TTC549 (cell line): ENCODE measurements at regions not wholly inside any gene's neighbourhood (a gene's known extent, or its start where the extent isn't known, plus 50 kb on each side); places are given as distances from the start of the nearest gene placed in this dataset.
A peak's percentile ranks its signal among the peaks of the same experiment; 100 is the strongest.
"Not testable (repeated sequence)": the region's sequence is repeated elsewhere in the genome, so short reads cannot be mapped to it uniquely, and the experiment has no call there.

Source experiments
- FAIRE-seq: peaks from 2 replicates; lab custom pipeline; 2012; peaks lifted over from hg19 to GRCh38; lab: Jason Lieb, UNC

DNA sequence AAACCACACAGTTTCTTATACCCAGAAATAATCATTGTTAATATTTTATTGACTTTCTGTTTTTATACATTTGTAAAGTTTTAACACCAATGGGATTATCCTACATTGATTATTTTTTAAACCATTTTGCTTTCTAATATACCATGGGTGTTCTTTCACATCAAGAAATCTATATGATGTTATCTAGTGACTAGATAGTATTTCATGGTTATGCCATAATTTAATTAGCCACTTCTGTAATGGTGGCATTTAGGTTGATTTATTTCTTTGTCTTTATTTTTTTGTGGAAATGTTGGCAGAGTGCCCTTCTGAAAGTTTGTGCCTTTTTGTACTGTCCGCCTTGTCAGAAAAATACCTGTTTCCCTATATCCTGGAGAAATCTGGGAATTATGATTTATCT, 193.3 kb downstream of the CEP135 start:
- FAIRE-seq: peak; percentile 20

DNA sequence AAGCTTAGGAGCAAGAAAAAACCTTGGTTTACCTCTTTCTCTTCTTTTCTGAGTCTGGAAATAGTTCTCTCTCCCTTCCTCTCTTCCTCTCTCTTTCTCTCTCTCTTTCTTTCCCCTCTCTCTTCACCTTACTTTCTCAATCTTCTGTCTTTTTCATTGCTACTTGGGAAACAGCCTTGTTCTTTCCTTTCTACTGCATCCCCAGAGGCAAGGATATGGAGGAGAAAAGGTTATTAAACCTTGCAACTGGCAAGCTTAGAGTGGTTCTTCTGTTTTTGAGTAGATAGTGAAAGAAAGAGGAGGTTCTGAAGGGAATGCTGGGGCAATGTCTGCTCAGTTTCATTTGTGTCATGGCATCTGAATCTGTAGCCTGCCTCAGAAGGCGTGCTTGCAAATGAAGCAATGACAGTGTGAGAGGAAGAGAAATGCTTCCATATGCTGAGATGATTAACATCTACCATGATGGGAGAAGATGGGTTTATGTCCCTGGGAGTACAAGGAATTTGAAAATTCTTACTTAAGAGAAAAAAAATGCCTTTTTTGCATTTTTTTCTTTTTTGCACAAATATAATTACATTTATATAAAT, 190.6 kb downstream of the CEP135 start:
- no peak for FAIRE-seq

DNA sequence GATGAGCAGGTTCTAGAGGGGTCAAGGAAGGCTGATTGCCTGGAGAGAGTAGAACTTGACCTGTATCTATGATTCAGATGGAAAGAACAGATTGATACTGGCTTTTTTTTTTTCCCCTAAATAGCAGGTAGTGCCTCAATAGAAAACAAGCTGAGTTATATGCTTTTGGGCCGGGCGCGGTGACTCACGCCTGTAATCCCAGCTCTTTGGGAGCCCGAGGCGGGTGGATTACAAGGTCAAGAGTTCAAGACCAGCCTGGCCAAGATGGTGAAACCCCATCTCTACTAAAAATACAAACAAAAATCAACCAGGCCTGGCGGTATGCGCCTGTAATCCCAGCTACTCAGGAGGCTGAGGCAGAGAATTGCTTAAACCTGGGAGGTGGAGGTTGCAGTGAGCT, 186.1 kb downstream of the CEP135 start:
- FAIRE-seq: not testable (repeated sequence)

DNA sequence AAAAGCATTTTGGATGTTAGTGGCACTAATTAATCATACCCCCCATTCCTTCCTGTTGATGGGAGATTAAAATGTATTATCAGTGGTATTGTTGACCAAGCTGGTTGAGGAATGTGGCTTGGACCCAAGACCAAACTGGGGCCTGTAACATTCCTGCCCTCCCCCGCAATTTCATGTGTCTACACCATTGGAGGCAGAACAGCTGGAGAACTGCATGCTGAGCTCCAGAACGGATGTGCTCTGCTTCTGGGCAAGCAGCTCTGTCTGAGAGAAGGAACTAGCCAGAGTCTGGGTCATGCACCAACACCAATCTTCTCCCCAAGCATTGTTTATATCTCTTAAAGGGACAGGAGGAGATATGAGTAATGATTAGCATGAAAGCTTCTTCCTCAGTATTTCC, 185.5 kb downstream of the CEP135 start:
- no peak for FAIRE-seq

DNA sequence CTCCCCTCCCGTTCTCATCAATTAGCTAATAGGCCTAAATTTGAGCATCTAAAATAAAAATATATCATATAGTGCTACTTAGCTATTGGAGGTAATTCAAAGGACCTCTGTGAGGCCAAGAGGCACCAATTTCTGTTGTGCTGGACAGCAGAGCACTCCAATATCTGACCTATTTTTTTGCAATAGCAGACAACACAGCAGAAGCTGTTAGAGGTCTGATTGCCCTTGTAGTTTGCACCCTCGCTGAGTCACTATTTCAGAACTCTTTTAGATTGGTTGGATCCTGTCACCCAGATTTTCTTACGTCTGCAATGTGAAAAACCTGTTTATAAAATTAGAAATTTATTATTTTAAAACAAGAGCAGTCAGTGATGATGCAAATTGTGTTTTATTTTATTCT, 184.1 kb downstream of the CEP135 start:
- no peak for FAIRE-seq

DNA sequence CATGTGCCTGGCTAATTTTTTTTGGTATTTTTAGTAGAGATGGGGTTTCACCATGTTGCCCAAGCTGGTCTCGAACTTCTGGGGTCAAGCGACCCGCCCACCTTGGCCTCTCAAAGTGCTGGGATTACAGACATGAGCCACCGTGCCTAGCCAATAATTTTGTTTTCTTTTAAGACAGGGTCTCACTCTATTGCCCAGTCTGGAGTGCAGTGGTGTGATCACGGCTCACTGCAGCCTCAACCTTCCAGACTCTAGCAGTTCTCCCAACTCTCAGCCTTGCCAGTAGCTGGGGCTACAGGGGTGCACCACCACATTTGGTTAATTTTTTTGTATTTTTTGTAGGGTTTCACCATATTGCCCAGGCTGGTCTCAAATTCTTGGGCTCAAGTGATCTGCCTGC, 183.4 kb downstream of the CEP135 start:
- not testable (repeated sequence) for FAIRE-seq

DNA sequence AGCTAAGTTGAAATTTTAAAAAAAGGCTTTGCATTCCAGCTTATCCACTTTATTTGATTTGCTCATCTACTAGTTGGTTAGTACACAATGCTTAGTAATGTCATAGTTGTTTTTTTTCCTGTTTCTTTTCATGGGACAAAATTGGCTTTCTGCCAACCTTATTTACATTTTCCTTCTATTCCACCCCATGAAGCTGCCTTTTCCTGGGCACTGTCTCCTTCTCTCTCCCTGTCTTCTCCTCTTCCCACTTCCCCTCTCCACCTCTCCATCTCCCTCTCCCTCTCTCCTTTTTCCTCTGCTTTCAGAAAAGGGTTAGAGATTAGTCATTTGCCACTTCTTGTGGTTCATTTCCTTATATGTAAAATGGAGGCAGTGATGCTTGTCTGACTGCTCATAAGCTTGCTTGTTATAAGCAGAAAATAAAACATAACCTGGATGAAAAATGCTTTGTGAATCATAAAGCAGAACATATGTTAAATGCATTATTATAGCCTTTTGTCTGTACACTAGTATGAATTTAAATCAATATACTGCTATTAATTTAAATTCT, 181.9 kb downstream of the CEP135 start:
- FAIRE-seq: no peak

DNA sequence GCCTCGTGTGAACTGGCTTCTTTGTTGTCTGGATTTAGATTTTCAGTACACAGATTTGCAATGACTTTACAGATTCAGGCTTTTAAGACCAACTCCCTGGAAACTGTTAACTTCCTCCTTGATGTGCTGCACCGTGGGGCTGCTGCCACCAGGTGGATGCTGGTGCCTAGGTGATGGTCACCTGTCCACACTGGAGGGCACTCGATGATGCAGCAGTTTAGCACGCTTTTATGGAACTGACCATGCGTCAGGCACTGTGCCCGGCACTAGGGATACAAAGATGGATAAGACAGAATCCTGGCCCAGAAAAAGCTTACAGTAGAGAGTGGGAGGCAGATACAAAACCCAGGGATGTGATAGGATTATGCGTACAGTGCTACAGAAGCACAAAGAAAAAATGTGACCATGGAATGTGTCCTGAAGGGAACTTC, 180.7 kb downstream of the CEP135 start:
- no peak for FAIRE-seq

DNA sequence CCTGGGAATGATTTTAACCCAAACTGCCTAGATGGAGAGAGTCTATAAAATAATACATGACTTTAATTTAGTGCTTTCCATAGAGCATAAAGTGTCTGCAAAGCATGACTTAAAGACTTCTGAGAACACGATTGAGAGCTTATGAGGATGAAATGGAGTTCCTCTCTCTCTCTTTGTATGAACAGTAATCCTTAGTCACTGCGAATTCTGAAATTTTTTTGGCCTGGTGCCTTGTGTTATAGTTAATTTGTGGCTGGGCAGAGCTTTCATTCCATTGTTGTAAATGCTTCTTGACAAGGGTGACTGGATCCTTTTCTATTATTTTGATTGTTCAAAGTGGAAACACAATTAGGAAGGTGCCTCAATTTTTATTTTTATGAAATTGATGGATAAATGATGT, 179.5 kb downstream of the CEP135 start:
- FAIRE-seq: no peak

DNA sequence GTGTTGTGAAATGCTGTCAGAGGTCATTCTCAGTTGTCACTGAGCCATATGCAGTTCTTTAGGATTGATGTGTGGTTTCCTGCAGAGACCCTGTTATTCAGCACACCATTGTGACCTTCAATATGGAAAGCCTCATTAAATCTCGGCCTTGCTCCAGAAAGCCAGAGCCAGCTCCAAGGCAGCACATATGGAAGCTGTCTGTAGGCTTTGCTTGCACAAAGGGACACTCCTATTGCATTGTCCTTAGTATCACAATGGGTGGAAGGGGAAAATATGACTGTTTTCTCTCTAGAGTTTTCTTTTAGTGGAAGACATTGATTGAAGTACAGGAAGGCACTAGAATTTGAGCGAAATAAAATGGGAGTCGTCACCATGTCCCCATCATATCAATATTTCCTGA, 179.0 kb downstream of the CEP135 start:
- no peak for FAIRE-seq

DNA sequence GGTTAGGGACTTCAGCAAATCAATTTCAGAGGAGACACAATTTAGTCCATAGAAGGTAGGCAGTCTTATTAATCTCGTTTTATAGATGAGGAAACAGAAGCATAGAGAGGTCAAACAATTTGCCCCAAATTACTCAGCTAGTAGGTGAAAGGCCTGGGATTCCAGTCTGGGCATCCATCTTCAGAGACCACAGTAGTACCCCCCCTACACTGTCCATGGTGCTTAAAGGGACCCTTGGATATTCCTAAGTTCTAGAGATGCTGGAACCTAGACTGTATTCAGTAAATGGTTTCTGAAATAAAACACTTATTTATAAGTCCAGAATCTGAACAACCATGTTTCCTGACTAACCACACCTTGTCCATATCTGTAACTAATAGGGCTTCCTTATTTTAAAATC, 174.8 kb downstream of the CEP135 start:
- FAIRE-seq: no peak

DNA sequence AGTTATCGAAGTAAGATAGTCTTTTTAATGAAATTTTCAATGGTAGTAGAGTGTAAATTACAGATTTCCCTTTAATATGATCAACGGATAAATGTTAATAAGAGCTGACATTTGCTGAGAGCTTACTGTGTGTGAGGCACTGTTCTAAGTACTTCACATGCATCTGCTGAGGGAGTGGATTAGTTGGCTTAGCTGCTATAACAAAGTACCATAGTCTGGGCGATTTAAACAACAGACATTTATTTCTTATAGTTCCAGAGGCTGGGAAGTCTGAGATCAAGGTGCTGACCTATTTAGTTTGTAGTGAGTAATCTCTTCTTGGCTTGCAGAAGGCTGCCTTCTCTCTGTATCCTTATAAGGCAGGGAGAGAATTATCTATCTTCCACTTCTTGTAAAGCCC, 174.3 kb downstream of the CEP135 start:
- FAIRE-seq: no peak

DNA sequence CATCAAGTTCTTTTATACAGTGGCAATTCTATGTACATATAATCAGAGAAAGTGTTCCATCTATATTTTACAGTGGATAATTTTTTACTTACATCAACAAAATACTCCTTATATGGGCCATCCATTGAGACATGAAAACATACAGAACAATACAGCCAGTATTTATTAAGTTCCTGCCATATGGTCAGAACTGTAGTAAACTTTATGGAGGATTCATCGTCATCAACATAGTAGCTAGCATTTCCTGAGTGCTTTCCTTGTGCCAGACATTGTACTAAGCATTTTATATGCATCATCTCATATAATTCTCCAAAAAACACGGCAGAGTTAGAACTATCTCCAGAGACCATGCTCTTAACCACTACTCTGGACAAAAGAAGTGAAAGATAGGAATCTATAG, 170.1 kb downstream of the CEP135 start:
- FAIRE-seq: no peak

DNA sequence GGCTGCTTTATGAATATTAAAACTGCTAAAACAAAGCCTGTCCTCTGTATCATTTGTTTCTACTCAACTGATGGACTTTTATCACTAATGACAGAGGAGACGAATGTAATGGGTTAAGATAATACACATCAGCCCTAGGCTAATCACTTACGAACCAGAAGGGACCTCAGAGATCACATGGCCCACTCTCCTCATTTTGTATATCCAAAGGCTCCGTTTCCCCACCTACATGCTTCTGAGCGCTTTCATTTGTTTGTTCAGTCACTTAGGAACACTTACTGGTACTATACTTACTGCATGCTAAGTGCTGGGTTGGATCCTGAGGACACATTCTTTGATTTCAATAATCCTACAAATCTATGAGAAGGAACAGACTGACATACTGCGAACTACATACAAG, 169.3 kb downstream of the CEP135 start:
- FAIRE-seq: no peak

DNA sequence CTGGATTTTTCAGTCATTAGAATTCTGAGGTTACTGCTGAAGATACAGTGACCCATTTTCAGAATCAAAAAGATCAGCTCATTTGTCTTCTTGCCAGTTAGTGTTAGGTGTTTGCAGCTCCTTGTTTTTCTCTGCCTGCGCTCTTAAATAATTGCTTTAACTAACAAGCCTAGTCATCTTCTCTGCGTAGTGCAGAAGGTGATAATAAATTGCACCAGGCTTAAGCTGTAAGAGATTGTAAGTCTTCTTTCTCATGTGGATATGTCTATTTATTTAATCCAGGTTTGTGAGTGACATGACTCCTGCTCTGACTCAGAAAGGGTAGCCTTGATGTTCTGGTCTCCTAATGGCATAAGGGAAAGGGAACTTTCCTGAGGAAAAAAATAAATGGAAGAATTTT, 167.2 kb downstream of the CEP135 start:
- FAIRE-seq: no peak

DNA sequence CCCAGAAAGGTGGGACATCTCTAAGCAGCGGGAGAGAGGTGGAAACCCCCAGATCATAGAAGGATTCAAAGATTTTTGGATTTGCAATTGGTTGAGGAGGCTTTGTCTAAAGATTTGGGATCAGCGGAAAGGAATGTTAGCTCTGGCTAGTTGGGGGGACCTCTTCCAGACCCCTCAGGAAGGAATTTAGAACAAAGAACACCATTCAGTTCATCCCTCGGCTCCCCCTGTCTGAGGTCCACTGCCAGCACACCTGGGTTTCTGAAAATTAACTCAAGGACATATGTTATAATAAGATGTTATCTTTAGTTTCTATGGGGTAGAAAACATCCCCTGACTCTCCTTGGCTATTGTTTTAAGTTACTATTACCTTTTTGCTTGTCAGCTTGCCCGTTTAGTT, 163.6 kb downstream of the CEP135 start:
- no peak for FAIRE-seq

DNA sequence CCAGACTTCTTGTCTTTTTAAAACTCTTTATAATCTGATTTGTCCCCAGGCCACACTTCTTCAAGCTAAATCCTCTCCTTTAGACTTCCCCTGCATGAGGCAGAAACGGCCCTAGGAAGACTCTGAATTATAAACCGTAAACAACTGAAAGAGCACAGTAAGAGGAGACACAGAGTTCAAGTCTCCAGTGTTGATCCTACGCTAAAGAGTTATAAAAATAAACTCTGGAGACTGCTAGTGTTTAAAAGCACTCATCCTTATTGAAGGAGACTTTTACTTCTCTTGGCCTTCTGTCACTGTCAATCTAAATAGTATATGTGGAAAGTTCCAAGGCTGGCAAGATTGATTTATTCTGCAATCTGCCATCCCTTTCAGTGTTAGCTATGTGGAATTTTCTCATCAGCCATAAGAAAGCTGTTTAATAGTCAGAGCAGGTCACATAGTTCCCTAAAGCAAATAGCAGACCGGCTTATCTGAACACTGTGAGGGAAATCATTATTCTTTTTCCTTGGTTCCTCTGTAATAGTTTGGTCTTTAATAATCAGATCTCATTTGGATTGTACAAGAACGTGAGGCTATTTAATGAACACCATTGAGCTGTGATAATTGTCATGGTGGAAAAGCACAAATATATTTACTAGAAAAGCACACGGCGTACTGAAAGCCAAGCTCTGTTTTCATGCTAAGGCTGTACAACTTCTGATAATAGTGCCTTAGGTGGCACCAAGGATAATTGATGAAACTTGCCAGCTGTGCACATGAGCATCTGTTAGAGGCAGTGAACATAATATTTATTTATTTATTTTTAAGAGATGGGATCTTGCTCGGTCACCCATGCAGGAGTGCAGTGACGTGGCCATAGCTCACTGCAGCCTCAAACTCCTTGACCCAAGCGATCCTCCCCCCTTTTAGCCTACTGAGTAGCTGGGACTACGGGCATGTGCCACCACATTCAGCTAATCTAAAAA, 157.7 kb downstream of the CEP135 start:
- FAIRE-seq: no peak

DNA sequence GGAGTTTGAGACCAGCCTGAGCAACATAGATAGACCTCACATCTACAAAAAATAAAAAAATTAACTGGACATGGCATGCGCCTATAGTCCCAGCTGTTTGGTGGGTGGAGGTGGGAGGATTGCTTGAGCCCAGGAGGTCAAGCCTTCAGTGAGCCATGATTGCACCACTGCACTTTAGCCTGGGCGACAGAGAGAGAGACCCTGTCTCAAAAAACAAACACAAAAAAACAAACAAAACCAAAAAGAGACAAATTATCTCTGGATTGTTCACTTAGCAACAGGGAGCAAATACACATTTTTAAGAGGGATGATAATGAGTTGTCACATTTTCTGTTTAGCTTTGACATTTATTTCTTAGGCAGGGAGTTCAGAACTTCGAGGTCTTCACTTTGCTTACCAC, 155.4 kb downstream of the CEP135 start:
- no peak for FAIRE-seq

DNA sequence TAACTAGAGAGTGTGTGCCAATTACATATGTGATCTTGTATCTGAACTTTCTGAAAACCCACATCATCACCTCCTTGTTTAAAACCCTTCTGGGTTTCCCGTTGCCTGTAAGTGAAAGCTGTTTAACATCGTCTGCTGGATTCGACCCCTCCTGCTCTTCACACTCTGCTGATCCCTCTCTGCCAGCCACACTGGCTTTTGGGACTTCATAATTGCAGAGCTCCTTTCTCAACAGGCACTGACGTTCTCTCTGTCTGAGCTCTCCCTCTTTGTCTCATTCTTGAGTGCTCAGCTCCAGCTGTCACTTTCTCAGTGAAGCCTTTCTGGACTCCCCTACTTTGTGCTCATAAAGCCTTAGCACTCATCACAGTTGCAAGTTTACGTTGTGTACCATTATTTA, 153.9 kb downstream of the CEP135 start:
- FAIRE-seq: no peak

DNA sequence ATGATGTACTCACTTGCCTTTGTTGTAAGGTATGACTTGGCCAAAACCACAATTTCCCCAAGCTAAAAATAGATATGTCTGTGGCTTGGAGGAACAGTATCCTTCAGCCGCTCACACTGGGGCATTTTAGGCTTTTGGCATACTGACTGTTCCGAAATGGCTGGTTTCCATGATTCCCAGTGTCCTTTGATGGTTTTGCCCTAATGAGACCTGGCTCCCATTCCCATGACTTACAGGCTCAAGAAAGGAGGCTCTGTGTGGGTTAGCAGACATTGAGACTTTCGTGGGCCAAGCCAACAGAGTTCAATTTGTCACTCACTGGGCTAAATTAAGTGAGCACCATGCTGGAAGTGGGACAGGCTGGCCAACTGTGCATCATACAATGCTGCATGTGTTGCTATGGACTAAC, 150.6 kb downstream of the CEP135 start:
- FAIRE-seq: no peak

DNA sequence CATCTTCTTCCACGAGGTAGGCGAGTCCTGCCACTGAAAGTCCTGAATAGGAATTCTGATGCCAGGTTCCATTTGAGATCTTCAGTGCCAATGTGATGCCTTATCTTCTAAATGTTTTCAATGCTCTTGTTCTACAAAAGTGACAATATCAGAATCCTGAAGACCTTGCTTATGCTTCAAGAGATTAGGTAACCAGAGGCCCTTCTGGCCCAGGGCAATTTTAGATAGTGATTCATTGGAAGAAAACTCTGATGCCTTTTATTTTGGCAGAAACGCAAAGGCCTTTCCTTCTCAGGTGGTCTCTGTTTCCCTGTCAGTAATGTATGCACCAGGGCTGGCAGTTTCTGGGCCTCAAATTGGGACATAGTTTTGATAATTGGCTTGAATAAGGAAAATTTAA, 144.8 kb downstream of the CEP135 start:
- FAIRE-seq: no peak

DNA sequence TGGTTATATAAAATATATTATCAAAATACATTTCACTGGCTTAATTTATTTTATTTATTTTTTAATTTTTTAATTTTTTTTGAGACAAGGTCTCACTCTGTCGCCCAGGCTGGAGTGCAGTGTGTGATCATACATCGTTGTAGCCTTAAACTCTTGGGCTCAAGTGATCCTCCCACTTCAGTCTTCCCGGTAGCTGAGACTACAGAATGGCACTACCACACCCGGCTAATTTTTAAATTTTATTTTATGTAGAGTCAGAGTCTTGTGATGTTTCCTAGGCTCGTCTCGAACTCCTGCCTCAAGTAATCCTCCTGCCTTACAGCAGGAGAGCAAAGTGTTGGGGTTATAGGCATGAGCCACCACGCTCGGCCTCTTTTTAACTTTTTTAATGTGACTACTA, 143.8 kb downstream of the CEP135 start:
- no peak for FAIRE-seq

DNA sequence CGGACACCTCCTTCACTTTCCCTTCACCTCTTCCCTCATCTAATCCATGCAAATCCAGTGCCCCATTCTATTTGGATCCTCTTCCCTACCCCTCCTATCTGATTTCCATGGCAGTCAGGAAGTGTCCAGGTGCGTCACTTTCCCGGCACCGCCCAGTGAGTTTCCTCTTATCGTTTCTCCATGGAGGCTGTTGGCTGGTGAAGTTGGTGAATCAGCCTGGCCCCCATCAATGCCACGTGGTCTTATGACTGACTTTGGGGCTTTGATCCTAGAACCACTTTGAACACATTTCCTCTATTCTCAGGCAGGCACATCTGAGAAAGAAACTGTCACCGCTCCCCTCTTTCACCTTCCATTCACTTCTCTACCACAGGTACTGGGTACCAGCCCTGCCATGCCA, 137.8 kb downstream of the CEP135 start:
- FAIRE-seq: no peak
